IMR-90 (cell line): ENCODE measurements at regions not wholly inside any gene's neighbourhood (a gene's known extent, or its start where the extent isn't known, plus 50 kb on each side); places are given as distances from the start of the nearest gene placed in this dataset.

Source experiments
- ATAC-seq: fragments of 200-7000 bp; cut with Tn5 transposase; 2 replicates; pipeline ENCODE4 v1.9.1; 2020; ENCODE audit warnings: low read depth, mild to moderate bottlenecking, moderate library complexity
- BruUV-seq: library from RNA; stranded (reverse); fragments of 400-500 nt; replicated peaks from 2 replicates; lab custom pipeline; 2021; lab: Mats Ljungman, UMichigan
- CTCF ChIA-PET: fragments of 300-600 bp; formaldehyde crosslinking; extraction: SDS; loops from one replicate; lab custom pipeline; 2021; ENCODE audit warnings: antibody characterized with exemption; lab: Yijun Ruan, JAX
- POLR2A ChIA-PET: fragments of 300-600 bp; sonication (Branson Sonifier 250); formaldehyde crosslinking; loops from one replicate; lab custom pipeline; 2022; ENCODE audit warnings: antibody characterized with exemption; ENCODE audit not compliant: unreplicated experiment; lab: Charles Lee
- DNase-seq: peaks from one replicate; pipeline ENCODE4 v3.0.0; 2013
- H2AFZ ChIP-seq: replicated peaks from 2 replicates; pipeline ENCODE3; 2013; ENCODE audit warnings: low read length, mild to moderate bottlenecking; ENCODE audit not compliant: poor library complexity
- H2AK5ac ChIP-seq: 2 replicates; pipeline ENCODE4 v1.6.1; 2013; ENCODE audit warnings: low read depth, low read length, inconsistent platforms
- H2AK9ac ChIP-seq: replicated peaks from 2 replicates; pipeline ENCODE3; 2013; ENCODE audit warnings: mild to moderate bottlenecking, low read depth, low read length, moderate library complexity; ENCODE audit not compliant: poor library complexity
- H2BK120ac ChIP-seq: 2 replicates; pipeline ENCODE4 v1.6.1; 2013; ENCODE audit warnings: low read depth, low read length, inconsistent platforms
- H2BK15ac ChIP-seq: 3 replicates; pipeline ENCODE4 v1.6.1; 2013; ENCODE audit warnings: low read depth, low read length, inconsistent platforms
- H2BK20ac ChIP-seq: 2 replicates; pipeline ENCODE4 v1.6.1; 2013; ENCODE audit warnings: low read depth, mild to moderate bottlenecking, inconsistent platforms, low read length, moderate library complexity
- H2BK5ac ChIP-seq: 2 replicates; pipeline ENCODE4 v1.6.1; 2013; ENCODE audit warnings: mild to moderate bottlenecking, low read depth, low read length, inconsistent platforms; ENCODE audit not compliant: poor library complexity, severe bottlenecking
- H3K14ac ChIP-seq: replicated peaks from 2 replicates; pipeline ENCODE4 v1.6.1; 2013; ENCODE audit warnings: low read depth, low read length, inconsistent platforms
- H3K18ac ChIP-seq: 2 replicates; pipeline ENCODE4 v1.6.1; 2013; ENCODE audit warnings: low read depth, low read length, control low read depth
- H3K23ac ChIP-seq: 2 replicates; pipeline ENCODE4 v1.6.1; 2013; ENCODE audit warnings: low read depth, low read length, inconsistent platforms
- H3K27ac ChIP-seq: 2 replicates; pipeline ENCODE4 v1.5.1; 2013; ENCODE audit warnings: mild to moderate bottlenecking, control low read depth, low read length; ENCODE audit not compliant: insufficient read depth
- H3K27me3 ChIP-seq: 2 replicates; pipeline ENCODE4 v1.6.1; 2013; ENCODE audit warnings: low read length; ENCODE audit not compliant: control insufficient read depth, insufficient read depth
- H3K36me3 ChIP-seq: 2 replicates; pipeline ENCODE4 v1.6.1; 2013; ENCODE audit warnings: low read length, mixed read lengths; ENCODE audit not compliant: control insufficient read depth, insufficient read depth
- H3K4ac ChIP-seq: 2 replicates; pipeline ENCODE4 v1.6.1; 2013; ENCODE audit warnings: low read depth, low read length, inconsistent platforms
- H3K4me1 ChIP-seq: 2 replicates; pipeline ENCODE4 v1.6.1; 2013; ENCODE audit warnings: low read length, mixed read lengths; ENCODE audit not compliant: control insufficient read depth, insufficient read depth
- H3K4me2 ChIP-seq: 2 replicates; pipeline ENCODE4 v1.6.1; 2013; ENCODE audit warnings: low read depth, mild to moderate bottlenecking, control low read depth, low read length, moderate library complexity
- H3K4me3 ChIP-seq: 2 replicates; pipeline ENCODE4 v1.5.1; 2013; ENCODE audit warnings: low read depth, mild to moderate bottlenecking, control low read depth, low read length, moderate library complexity; ENCODE audit not compliant: insufficient read depth
- H3K56ac ChIP-seq: 2 replicates; pipeline ENCODE4 v1.6.1; 2013; ENCODE audit warnings: low read length, inconsistent platforms; ENCODE audit not compliant: insufficient read depth; ENCODE audit errors: extremely low read depth
- H3K79me1 ChIP-seq, 2 experiments: 2 replicates each; pipeline ENCODE4 v1.6.1; 2013; ENCODE audit warnings: low read length in 2 of 2, inconsistent platforms in 1 of 2, low read depth in 1 of 2
- H3K9ac ChIP-seq: 2 replicates; pipeline ENCODE4 v1.6.1; 2013; ENCODE audit warnings: low read depth, low read length, control low read depth
- H3K9me1 ChIP-seq: 2 replicates; pipeline ENCODE4 v1.6.1; 2013; ENCODE audit warnings: low read length, inconsistent platforms; ENCODE audit not compliant: insufficient read depth
- H3K9me3 ChIP-seq: 2 replicates; pipeline ENCODE4 v1.6.1; 2013; ENCODE audit warnings: low read length; ENCODE audit not compliant: control insufficient read depth, insufficient read depth
- H4K20me1 ChIP-seq: 2 replicates; pipeline ENCODE4 v1.6.1; 2013; ENCODE audit warnings: low read length, inconsistent platforms; ENCODE audit not compliant: insufficient read depth
- H4K5ac ChIP-seq: 2 replicates; pipeline ENCODE4 v1.6.1; 2013; ENCODE audit warnings: mild to moderate bottlenecking, low read depth, low read length, control low read depth
- H4K8ac ChIP-seq, 2 experiments: 2 replicates each; pipeline ENCODE4 v1.6.1; 2013; ENCODE audit warnings: low read depth in 2 of 2, low read length in 2 of 2, control low read depth in 1 of 2, inconsistent platforms in 1 of 2
- H4K91ac ChIP-seq: 2 replicates; pipeline ENCODE4 v1.6.1; 2013; ENCODE audit warnings: low read depth, low read length, inconsistent platforms; ENCODE audit not compliant: insufficient read depth
- BHLHE40 ChIP-seq: fragments of 150-350 bp; IDR thresholded peaks from 2 replicates; pipeline ENCODE4 v1.6.1; 2016; ENCODE audit warnings: mild to moderate bottlenecking, low read depth, low read length
- CTCF ChIP-seq: conservative IDR thresholded peaks from 2 replicates; pipeline ENCODE4 v1.5.1; 2012; ENCODE audit warnings: mild to moderate bottlenecking, low read depth, low read length, improper control_type of control experiment
- RCOR1 ChIP-seq: IDR thresholded peaks from 2 replicates; pipeline ENCODE4 v1.6.1; 2012; ENCODE audit warnings: mild to moderate bottlenecking, low read length, improper control_type of control experiment; ENCODE audit not compliant: insufficient replicate concordance
- RFX5 ChIP-seq: IDR thresholded peaks from 2 replicates; pipeline ENCODE4 v1.8.0; 2012; ENCODE audit warnings: low read depth, mild to moderate bottlenecking, low read length, moderate library complexity
- WGBS, 2 experiments: methylation state at CpG; one replicate each; pipeline versions ENCODE4 v1.1.5 to v1.1.7; 2013; ENCODE audit warnings: missing lambda C conversion rate in 2 of 2; ENCODE audit not compliant: insufficient read length in 1 of 2; ENCODE audit errors: extremely low coverage in 2 of 2; 5-methylcytosine and 5-hydroxymethylcytosine counted together
- dilution Hi-C: fragments of 300-500 bp; cut with HindIII; formaldehyde crosslinking; loops from one replicate; pipeline ENCODE4 v1.14.3; 2018; ENCODE audit warnings: low sequenced_read_pairs; ENCODE audit not compliant: unreplicated experiment
- in situ Hi-C: fragments of 300-500 bp; cut with MboI; formaldehyde crosslinking; loops from 3 replicates; pipeline ENCODE4 v1.14.3; 2019; ENCODE audit warnings: low sequenced_read_pairs, inconsistent platforms, mixed read lengths
- intact Hi-C: fragments of 100-400 bp; cut with micrococcal nuclease; formaldehyde crosslinking; loops from 2 replicates; pipeline ENCODE4 v1.10.0; 2022

GRCh38 chr4:77395481-77395880 lies 210.1 kb upstream of the CXCL13 start:
- Histone ChIP-seq H3K36me3 (no peaks in the 10 kb centered on the region), H3K18ac (no peak overlapping the region), H3K4me1 (no peaks in the 10 kb centered on the region), H3K9me1 (no peaks in the 10 kb centered on the region), H4K20me1 (no peaks in the 10 kb centered on the region), H2AK5ac (no peak overlapping the region), H4K8ac (no peak overlapping the region), H2BK15ac (no peak overlapping the region), H3K27ac (no peak overlapping the region), H3K9me3 (no peaks in the 10 kb centered on the region), H2BK5ac (no peak overlapping the region), H3K4me3 (no peak overlapping the region), H2BK120ac (no peak overlapping the region), H3K14ac (no peak overlapping the region), H4K91ac (no peak overlapping the region), H2AK9ac (no peak overlapping the region), H4K5ac (no peak overlapping the region), H2AFZ (no peak overlapping the region), H3K56ac (no peak overlapping the region), H2BK20ac (no peak overlapping the region), H3K4ac (no peak overlapping the region), H3K23ac (no peak overlapping the region), H3K9ac (no peak overlapping the region), H3K79me1 (no peaks in the 10 kb centered on the region), H3K27me3 (no peaks in the 10 kb centered on the region), H3K4me2 (no peak overlapping the region)
- BruUV-seq = no TSS peak
- no CpG with 5 or more reads among the region's 1 CpG for whole genome bisulfite sequencing, 2 experiments
- TF ChIP-seq BHLHE40 = no peak
- no peak for TF ChIP-seq CTCF
- TF ChIP-seq RCOR1 = no peak
- TF ChIP-seq RFX5 = no peak
- ATAC-seq (no peak), DNase-seq (no peak)
- intact Hi-C loops (no loop called here), in situ Hi-C loops (loop anchor here (25.0 kb wide), 1 partner anchor 467 kb away; the partner anchor contains the start of gene MRPL1), dilution Hi-C loops (no loop called here)
- POLR2A ChIA-PET = no interaction called here
- CTCF ChIA-PET = no interaction called here
